ENCODE measurements at regions not wholly inside any gene's neighbourhood (a gene's known extent, or its start where the extent isn't known, plus 50 kb on each side); places are given as distances from the start of the nearest gene placed in this dataset.

DNA sequence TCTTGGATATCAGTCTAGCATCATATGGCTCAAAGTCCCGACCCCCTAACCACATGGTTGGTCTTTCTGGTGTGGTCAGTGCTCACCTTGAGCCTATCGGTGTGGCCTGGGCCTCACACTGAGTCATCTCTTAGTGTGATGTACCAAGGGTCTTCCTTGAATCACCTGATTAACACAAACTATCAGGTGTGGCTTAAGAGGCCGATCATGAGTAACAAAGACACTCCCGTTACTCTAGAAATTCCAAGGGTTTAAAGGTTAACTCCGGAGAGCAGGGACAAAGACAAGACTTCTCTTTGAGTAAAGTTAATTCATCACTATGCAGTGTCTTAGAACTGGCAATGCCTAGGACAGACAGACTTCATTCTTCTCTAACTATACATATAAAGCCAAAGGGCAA lies 52.3 kb upstream of the ARMC3 start:
- Histone ChIP-seq H2AK5ac (ENCODE audit: low read length, severe bottlenecking) (no peak overlapping the region), H3K36me3 (ENCODE audit: control insufficient read depth in 1 of 2, insufficient read depth in 2 of 2, low read depth in 1 of 2, low read length in 2 of 2) (no peaks in the 10 kb centered on the region), H2AFZ (ENCODE audit: low read depth, low read length) (no peak overlapping the region), H3K4me1 (ENCODE audit: control insufficient read depth, insufficient read depth, low read depth, low read length) (no peaks in the 10 kb centered on the region), H4K8ac (ENCODE audit: low read length) (no peak overlapping the region), H3K27ac (ENCODE audit: low read length, poor library complexity, severe bottlenecking) (no peak overlapping the region), H3K18ac (ENCODE audit: low read depth in 1 of 2, low read length in 2 of 2) (no peak overlapping the region), H3K4ac (ENCODE audit: low read depth in 1 of 2, low read length in 2 of 2) (no peak overlapping the region), H3K4me2 (ENCODE audit: low read length, poor library complexity, severe bottlenecking) (no peak overlapping the region), H3K4me3 (ENCODE audit: insufficient read depth in 1 of 2, low read depth in 1 of 2, low read length in 2 of 2) (no peak overlapping the region), H3K79me1 (replicated peaks; ENCODE audit: low read length, poor library complexity, severe bottlenecking) (no peaks in the 10 kb centered on the region), H3K9ac (ENCODE audit: low read length) (no peak overlapping the region), H3K14ac (ENCODE audit: low read length in 2 of 2) (no peak overlapping the region), H2BK12ac (ENCODE audit: low read length in 2 of 2) (no peak overlapping the region), H4K91ac (ENCODE audit: low read length) (no peak overlapping the region), H3K23ac (ENCODE audit: low read length in 2 of 2) (no peak overlapping the region), H2BK5ac (ENCODE audit: low read depth, low read length, poor library complexity, severe bottlenecking) (no peak overlapping the region), H3K9me3 (ENCODE audit: control insufficient read depth, low read length) (no peaks in the 10 kb centered on the region), H2BK120ac (ENCODE audit: low read depth, low read length) (no peak overlapping the region), H3K27me3 (ENCODE audit: control insufficient read depth in 1 of 2, insufficient read depth in 1 of 2, low read length in 2 of 2) (no peaks in the 10 kb centered on the region), H2BK15ac (ENCODE audit: low read depth, poor library complexity, severe bottlenecking) (no peak overlapping the region)
- no peak for DNase-seq
- WGBS, result 96% methylated on average over 5 of the region's 5 CpGs

DNA sequence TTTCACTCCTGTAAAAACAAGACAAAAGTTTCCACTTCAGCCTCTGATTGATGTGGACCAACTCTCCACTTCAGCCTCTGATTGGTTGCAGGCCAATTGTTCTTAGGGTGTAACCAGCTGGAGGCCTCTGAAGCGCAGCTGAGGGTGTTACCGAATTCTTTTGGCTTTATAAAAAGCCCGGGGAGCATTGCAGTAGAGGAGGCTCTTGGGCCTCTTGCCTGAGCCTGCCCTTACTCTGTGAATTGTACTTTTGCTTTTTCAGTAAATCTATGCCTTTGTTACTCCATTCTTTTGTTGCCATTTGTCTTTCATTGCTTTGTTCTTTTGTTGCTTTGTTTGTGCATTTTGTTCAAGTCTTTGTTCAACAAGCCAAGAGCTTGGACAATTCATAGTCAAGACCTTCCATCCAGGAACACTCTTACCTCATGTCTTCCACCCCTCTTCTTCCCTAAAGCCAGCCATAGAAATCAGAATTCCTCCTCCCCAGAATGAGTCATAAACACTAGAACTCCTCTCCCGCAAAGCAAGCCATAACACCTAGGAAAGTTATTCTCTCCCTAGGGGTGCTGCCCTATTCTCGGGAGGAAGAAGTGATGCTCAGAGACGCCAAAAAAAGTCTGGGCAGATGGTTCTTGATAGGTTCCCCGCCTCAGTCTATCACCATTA lies 53.5 kb upstream of the ARMC3 start:
- H3K4me3 ChIP-seq (ENCODE audit: insufficient read depth in 1 of 2, low read depth in 1 of 2, low read length in 2 of 2), result no peak overlapping the region
- no peak for DNase-seq
- H3K4me2 ChIP-seq (ENCODE audit: low read length, poor library complexity, severe bottlenecking), result no peak overlapping the region
- no peak overlapping the region for H2BK15ac ChIP-seq (ENCODE audit: low read depth, poor library complexity, severe bottlenecking)
- H2BK5ac ChIP-seq (ENCODE audit: low read depth, low read length, poor library complexity, severe bottlenecking), result no peak overlapping the region
- H3K9me3 ChIP-seq (ENCODE audit: control insufficient read depth, low read length), result no peaks in the 10 kb centered on the region
- H2AFZ ChIP-seq (ENCODE audit: low read depth, low read length), result no peak overlapping the region
- no peak overlapping the region for H3K14ac ChIP-seq (ENCODE audit: low read length in 2 of 2)
- no peak overlapping the region for H3K4ac ChIP-seq (ENCODE audit: low read depth in 1 of 2, low read length in 2 of 2)
- H4K91ac ChIP-seq (ENCODE audit: low read length), result no peak overlapping the region
- 85% methylated on average over 7 of the region's 7 CpGs for WGBS
- no peak overlapping the region for H3K23ac ChIP-seq (ENCODE audit: low read length in 2 of 2)
- no peaks in the 10 kb centered on the region for H3K4me1 ChIP-seq (ENCODE audit: control insufficient read depth, insufficient read depth, low read depth, low read length)
- no peaks in the 10 kb centered on the region for H3K36me3 ChIP-seq (ENCODE audit: control insufficient read depth in 1 of 2, insufficient read depth in 2 of 2, low read depth in 1 of 2, low read length in 2 of 2)
- no peak overlapping the region for H2BK12ac ChIP-seq (ENCODE audit: low read length in 2 of 2)
- H3K27me3 ChIP-seq (ENCODE audit: control insufficient read depth in 1 of 2, insufficient read depth in 1 of 2, low read length in 2 of 2), result no peaks in the 10 kb centered on the region
- no peak overlapping the region for H3K18ac ChIP-seq (ENCODE audit: low read depth in 1 of 2, low read length in 2 of 2)
- no peak overlapping the region for H2AK5ac ChIP-seq (ENCODE audit: low read length, severe bottlenecking)
- H3K79me1 ChIP-seq (replicated peaks; ENCODE audit: low read length, poor library complexity, severe bottlenecking), result no peaks in the 10 kb centered on the region
- no peak overlapping the region for H2BK120ac ChIP-seq (ENCODE audit: low read depth, low read length)
- H3K27ac ChIP-seq (ENCODE audit: low read length, poor library complexity, severe bottlenecking), result no peak overlapping the region
- H3K9ac ChIP-seq (ENCODE audit: low read length), result no peak overlapping the region
- no peak overlapping the region for H4K8ac ChIP-seq (ENCODE audit: low read length)

DNA sequence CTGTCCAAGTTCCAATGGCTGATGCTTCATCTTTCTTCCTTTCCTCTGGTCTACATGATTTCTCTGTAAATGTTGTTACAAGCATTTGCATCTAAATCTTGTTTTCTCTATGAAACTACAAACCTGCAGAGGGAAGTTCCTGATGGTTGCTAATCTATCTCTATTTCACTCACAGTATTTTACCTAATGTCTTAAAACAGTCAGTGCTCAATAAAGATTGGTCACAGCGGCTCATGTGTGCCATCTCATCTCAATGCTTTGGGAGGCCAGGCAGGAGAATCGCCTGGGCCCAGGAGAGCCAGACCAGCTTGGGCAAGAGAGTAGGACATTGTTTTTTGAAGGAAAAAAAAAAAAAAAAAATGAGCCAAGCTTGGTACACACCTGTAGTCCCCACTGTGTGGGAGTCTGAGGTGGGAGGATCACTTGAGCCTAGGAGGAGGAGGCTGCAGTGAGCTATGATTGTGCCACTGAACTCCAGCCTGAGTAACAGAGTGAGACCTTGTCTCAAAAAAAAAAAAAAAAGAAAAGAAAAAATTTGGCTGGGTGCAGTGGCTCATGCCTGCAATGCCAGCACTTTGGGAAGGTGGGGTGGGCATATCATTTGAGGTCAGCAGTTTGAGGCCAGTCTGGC lies 71.3 kb upstream of the ARMC3 start:
- no peak overlapping the region for H3K4ac ChIP-seq (ENCODE audit: low read depth in 1 of 2, low read length in 2 of 2)
- no peaks in the 10 kb centered on the region for H3K27me3 ChIP-seq (ENCODE audit: control insufficient read depth in 1 of 2, insufficient read depth in 1 of 2, low read length in 2 of 2)
- no peak overlapping the region for H4K8ac ChIP-seq (ENCODE audit: low read length)
- H2AFZ ChIP-seq (ENCODE audit: low read depth, low read length), result no peak overlapping the region
- no peak overlapping the region for H3K4me3 ChIP-seq (ENCODE audit: insufficient read depth in 1 of 2, low read depth in 1 of 2, low read length in 2 of 2)
- no peak overlapping the region for H4K91ac ChIP-seq (ENCODE audit: low read length)
- no peak overlapping the region for H3K18ac ChIP-seq (ENCODE audit: low read depth in 1 of 2, low read length in 2 of 2)
- H3K4me2 ChIP-seq (ENCODE audit: low read length, poor library complexity, severe bottlenecking), result no peak overlapping the region
- H3K9ac ChIP-seq (ENCODE audit: low read length), result no peak overlapping the region
- H2BK12ac ChIP-seq (ENCODE audit: low read length in 2 of 2), result no peak overlapping the region
- H3K4me1 ChIP-seq (ENCODE audit: control insufficient read depth, insufficient read depth, low read depth, low read length), result no peaks in the 10 kb centered on the region
- no peak for DNase-seq
- H2AK5ac ChIP-seq (ENCODE audit: low read length, severe bottlenecking), result no peak overlapping the region
- no peak overlapping the region for H3K23ac ChIP-seq (ENCODE audit: low read length in 2 of 2)
- H2BK120ac ChIP-seq (ENCODE audit: low read depth, low read length), result no peak overlapping the region
- no peaks in the 10 kb centered on the region for H3K79me1 ChIP-seq (replicated peaks; ENCODE audit: low read length, poor library complexity, severe bottlenecking)
- H2BK5ac ChIP-seq (ENCODE audit: low read depth, low read length, poor library complexity, severe bottlenecking), result no peak overlapping the region
- H3K14ac ChIP-seq (ENCODE audit: low read length in 2 of 2), result no peak overlapping the region
- H3K27ac ChIP-seq (ENCODE audit: low read length, poor library complexity, severe bottlenecking), result no peak overlapping the region
- no peaks in the 10 kb centered on the region for H3K36me3 ChIP-seq (ENCODE audit: control insufficient read depth in 1 of 2, insufficient read depth in 2 of 2, low read depth in 1 of 2, low read length in 2 of 2)
- H2BK15ac ChIP-seq (ENCODE audit: low read depth, poor library complexity, severe bottlenecking), result no peak overlapping the region
- 88% methylated on average over 2 of the region's 2 CpGs for WGBS
- no peaks in the 10 kb centered on the region for H3K9me3 ChIP-seq (ENCODE audit: control insufficient read depth, low read length)

DNA sequence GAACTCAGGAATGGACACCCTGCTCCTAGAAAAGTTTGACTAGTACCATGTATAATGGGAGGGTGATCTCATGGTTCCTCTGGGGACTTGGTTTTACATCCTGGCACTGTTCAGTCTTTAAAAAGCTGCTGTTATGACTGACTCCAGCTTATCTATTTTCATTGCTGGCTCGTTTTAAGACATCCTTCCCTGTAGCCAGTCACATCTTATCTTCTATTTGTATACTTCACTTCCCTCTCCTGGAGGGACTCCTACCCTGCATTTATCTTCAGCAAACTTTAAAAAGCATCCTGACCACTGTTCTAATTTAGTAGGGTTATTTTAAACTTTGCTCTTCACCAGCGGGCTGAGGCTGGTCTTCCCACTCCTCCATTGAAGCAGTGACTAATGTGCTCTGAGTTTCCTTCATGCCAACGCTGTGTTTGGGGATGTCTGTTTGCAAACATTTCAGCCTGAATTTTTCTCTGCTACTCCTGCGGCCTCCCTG lies 72.9 kb upstream of the ARMC3 start:
- Histone ChIP-seq H3K14ac (ENCODE audit: low read length in 2 of 2) (no peak overlapping the region), H2AK5ac (ENCODE audit: low read length, severe bottlenecking) (no peak overlapping the region), H3K4me3 (ENCODE audit: insufficient read depth in 1 of 2, low read depth in 1 of 2, low read length in 2 of 2) (no peak overlapping the region), H3K36me3 (ENCODE audit: control insufficient read depth in 1 of 2, insufficient read depth in 2 of 2, low read depth in 1 of 2, low read length in 2 of 2) (no peaks in the 10 kb centered on the region), H3K4me2 (ENCODE audit: low read length, poor library complexity, severe bottlenecking) (no peak overlapping the region), H3K18ac (ENCODE audit: low read depth in 1 of 2, low read length in 2 of 2) (no peak overlapping the region), H4K91ac (ENCODE audit: low read length) (no peak overlapping the region), H3K79me1 (replicated peaks; ENCODE audit: low read length, poor library complexity, severe bottlenecking) (no peaks in the 10 kb centered on the region), H3K4ac (ENCODE audit: low read depth in 1 of 2, low read length in 2 of 2) (no peak overlapping the region), H3K9me3 (ENCODE audit: control insufficient read depth, low read length) (no peaks in the 10 kb centered on the region), H3K4me1 (ENCODE audit: control insufficient read depth, insufficient read depth, low read depth, low read length) (no peaks in the 10 kb centered on the region), H2BK15ac (ENCODE audit: low read depth, poor library complexity, severe bottlenecking) (no peak overlapping the region), H2BK12ac (ENCODE audit: low read length in 2 of 2) (no peak overlapping the region), H4K8ac (ENCODE audit: low read length) (no peak overlapping the region), H3K23ac (ENCODE audit: low read length in 2 of 2) (no peak overlapping the region), H3K27me3 (ENCODE audit: control insufficient read depth in 1 of 2, insufficient read depth in 1 of 2, low read length in 2 of 2) (no peaks in the 10 kb centered on the region), H3K27ac (ENCODE audit: low read length, poor library complexity, severe bottlenecking) (no peak overlapping the region), H2BK120ac (ENCODE audit: low read depth, low read length) (no peak overlapping the region), H2BK5ac (ENCODE audit: low read depth, low read length, poor library complexity, severe bottlenecking) (no peak overlapping the region), H2AFZ (ENCODE audit: low read depth, low read length) (no peak overlapping the region), H3K9ac (ENCODE audit: low read length) (no peak overlapping the region)
- peak; percentile 84 for DNase-seq
- 52% methylated on average over 4 of the region's 4 CpGs for WGBS

Measured in mesenchymal stem cell (in vitro differentiated cells and primary cell).